Osteocyte (in vitro differentiated cells): ENCODE measurements at regions not wholly inside any gene's neighbourhood (a gene's known extent, or its start where the extent isn't known, plus 50 kb on each side); places are given as distances from the start of the nearest gene placed in this dataset.

Experiments
- DNase-seq: peaks from one replicate; pipeline ENCODE4 v3.0.0; 2021; ENCODE audit warnings: mixed read lengths; ENCODE audit not compliant: unreplicated experiment; ENCODE audit errors: extremely low spot score
- H3K27ac Mint-ChIP-seq: one replicate; pipeline ENCODE4 v1.8.0; 2021; ENCODE audit warnings: mild to moderate bottlenecking, mixed read lengths; ENCODE audit not compliant: unreplicated experiment
- H3K27me3 Mint-ChIP-seq: one replicate; pipeline ENCODE4 v1.8.0; 2021; ENCODE audit warnings: mixed read lengths; ENCODE audit not compliant: unreplicated experiment
- H3K36me3 Mint-ChIP-seq: one replicate; pipeline ENCODE4 v1.8.0; 2021; ENCODE audit warnings: mixed read lengths; ENCODE audit not compliant: unreplicated experiment
- H3K4me1 Mint-ChIP-seq: one replicate; pipeline ENCODE4 v1.8.0; 2021; ENCODE audit warnings: mixed read lengths; ENCODE audit not compliant: unreplicated experiment
- H3K4me3 Mint-ChIP-seq: one replicate; pipeline ENCODE4 v1.8.0; 2021; ENCODE audit warnings: mild to moderate bottlenecking, moderate library complexity, mixed read lengths; ENCODE audit not compliant: unreplicated experiment
- H3K9me3 Mint-ChIP-seq: one replicate; pipeline ENCODE4 v1.8.0; 2021; ENCODE audit warnings: mixed read lengths; ENCODE audit not compliant: unreplicated experiment
- CTCF ChIP-seq: fragments of 200-600 bp; sonication (generic); IDR thresholded peaks from 2 replicates; pipeline ENCODE4 v1.5.0; 2021; ENCODE audit warnings: antibody characterized with exemption, mild to moderate bottlenecking, moderate library complexity

GRCh38 chr7:13794581-13794980, 194.9 kb downstream of the ETV1 start:
- no peak for DNase-seq
- Mint-ChIP-seq H3K4me1 (no peaks in the 10 kb centered on the region), H3K36me3 (no peaks in the 10 kb centered on the region), H3K4me3 (no peak overlapping the region), H3K27ac (no peak overlapping the region), H3K27me3 (no peaks in the 10 kb centered on the region), H3K9me3 (no peaks in the 10 kb centered on the region)
- no peak for TF ChIP-seq CTCF

GRCh38 chr7:13797545-13797944, 191.9 kb downstream of the ETV1 start:
- H3K9me3 Mint-ChIP-seq = no peaks in the 10 kb centered on the region
- H3K4me3 Mint-ChIP-seq = no peak overlapping the region
- H3K27ac Mint-ChIP-seq = no peak overlapping the region
- H3K27me3 Mint-ChIP-seq = no peaks in the 10 kb centered on the region
- no peak for TF ChIP-seq CTCF
- no peaks in the 10 kb centered on the region for H3K36me3 Mint-ChIP-seq
- H3K4me1 Mint-ChIP-seq = peaks cover 3% of the 10 kb centered on the region
- no peak for DNase-seq

GRCh38 chr7:13800694-13801448, 188.6 kb downstream of the ETV1 start:
- no peaks in the 10 kb centered on the region for H3K27me3 Mint-ChIP-seq
- H3K9me3 Mint-ChIP-seq = no peaks in the 10 kb centered on the region
- no peak for TF ChIP-seq CTCF
- DNase-seq = no peak
- H3K4me1 Mint-ChIP-seq = peaks cover 3% of the 10 kb centered on the region
- no peak overlapping the region for H3K4me3 Mint-ChIP-seq
- H3K27ac Mint-ChIP-seq = no peak overlapping the region
- no peaks in the 10 kb centered on the region for H3K36me3 Mint-ChIP-seq

GRCh38 chr7:13801669-13802068, 187.8 kb downstream of the ETV1 start:
- Mint-ChIP-seq H3K36me3 (no peaks in the 10 kb centered on the region), H3K4me1 (peaks cover 5% of the 10 kb centered on the region), H3K4me3 (no peak overlapping the region), H3K27me3 (no peaks in the 10 kb centered on the region), H3K27ac (no peak overlapping the region), H3K9me3 (no peaks in the 10 kb centered on the region)
- no peak for DNase-seq
- no peak for TF ChIP-seq CTCF

- no peaks in the 10 kb centered on the region for H3K36me3 Mint-ChIP-seq
- DNase-seq = no peak
- no peaks in the 10 kb centered on the region for H3K9me3 Mint-ChIP-seq
- H3K4me3 Mint-ChIP-seq = no peak overlapping the region
- H3K27ac Mint-ChIP-seq = no peak overlapping the region
- TF ChIP-seq CTCF = no peak
- peaks cover 5% of the 10 kb centered on the region for H3K4me1 Mint-ChIP-seq
- H3K27me3 Mint-ChIP-seq = no peaks in the 10 kb centered on the region
Observed at GRCh38 chr7:13802651-13803050, 186.8 kb downstream of the ETV1 start.
